ENCODE measurements at regions not wholly inside any gene's neighbourhood (a gene's known extent, or its start where the extent isn't known, plus 50 kb on each side); places are given as distances from the start of the nearest gene placed in this dataset.
"Not testable (repeated sequence)": the region's sequence is repeated elsewhere in the genome, so short reads cannot be mapped to it uniquely, and the experiment has no call there.

DNA sequence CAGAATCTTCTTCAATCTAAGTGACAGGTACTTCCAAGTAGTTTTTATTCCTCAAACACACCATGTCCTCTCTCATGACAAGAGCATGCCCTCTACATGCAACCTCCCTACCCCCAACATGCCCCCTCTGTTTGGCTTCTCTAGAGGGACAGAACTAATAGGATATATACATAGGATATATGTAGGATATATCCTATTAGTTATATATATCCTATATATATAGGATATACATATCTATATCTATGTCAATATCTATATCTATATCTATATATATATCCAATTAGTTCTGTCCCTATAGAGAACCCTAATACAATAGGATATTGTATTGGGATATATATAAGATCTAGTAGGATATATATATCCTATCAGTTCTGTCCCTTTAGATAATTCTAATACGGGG, 701.9 kb upstream of the MIR17HG start:
- no peak for DNase-seq (ENCODE audit: low read depth in 2 of 2)

DNA sequence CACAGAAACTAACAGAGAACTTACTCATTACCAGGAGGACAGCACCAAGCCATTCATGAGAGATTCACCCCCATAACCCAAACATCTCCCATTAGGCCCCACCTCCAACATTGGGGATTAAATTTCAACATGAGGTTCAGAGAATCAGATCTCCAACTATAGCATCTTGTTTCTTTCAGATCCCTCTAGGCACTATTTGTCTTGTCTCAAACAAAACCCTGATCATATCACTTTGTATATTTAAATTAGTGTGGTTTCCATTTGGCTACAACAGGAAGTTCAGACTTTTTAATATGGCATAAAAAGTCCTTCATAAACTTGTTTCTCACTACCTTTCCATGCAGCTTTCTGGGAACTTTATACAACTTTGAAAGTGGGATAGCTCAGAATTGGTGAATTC, 699.0 kb upstream of the MIR17HG start:
- no peak for DNase-seq (ENCODE audit: low read depth in 2 of 2)

DNA sequence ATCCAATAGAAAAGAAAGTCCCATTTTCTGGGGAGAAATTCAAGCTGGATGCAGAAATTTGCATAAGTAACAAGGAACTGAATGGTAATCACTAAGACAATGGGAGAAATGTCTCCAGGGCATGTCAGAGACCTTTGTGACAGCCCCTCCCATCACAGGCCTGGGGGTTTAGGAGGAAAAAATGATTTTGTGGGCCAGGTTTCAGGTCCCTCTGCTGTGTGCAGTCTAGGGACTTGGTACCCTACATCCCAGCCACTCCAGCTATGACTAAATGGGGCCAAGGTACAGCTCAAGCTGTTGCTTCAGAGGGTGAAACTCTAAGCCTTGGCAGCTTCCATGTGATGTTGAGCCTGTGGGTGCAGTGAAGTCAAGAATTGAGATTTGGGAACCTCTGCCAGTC, 695.5 kb upstream of the MIR17HG start:
- no peak for DNase-seq (ENCODE audit: low read depth in 2 of 2)

DNA sequence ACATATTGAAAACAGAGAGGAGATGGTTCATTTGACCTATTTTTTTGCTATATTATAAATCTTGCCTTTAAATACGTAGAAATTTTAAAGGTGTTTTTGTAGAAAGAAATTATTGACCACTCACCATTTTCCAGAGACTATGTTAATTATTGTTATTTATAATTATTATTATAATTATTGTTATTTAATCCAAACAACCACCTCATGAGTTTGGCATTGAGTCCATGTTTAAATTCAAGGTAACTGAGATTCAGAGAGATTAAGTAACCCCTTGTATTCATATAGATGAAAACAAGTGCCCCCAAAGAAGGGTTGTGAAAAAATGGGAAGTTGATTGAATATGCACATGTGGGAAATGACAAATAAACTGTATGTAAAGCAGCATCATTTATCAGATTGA, 692.5 kb upstream of the MIR17HG start:
- DNase-seq (ENCODE audit: low read depth in 2 of 2): no peak

DNA sequence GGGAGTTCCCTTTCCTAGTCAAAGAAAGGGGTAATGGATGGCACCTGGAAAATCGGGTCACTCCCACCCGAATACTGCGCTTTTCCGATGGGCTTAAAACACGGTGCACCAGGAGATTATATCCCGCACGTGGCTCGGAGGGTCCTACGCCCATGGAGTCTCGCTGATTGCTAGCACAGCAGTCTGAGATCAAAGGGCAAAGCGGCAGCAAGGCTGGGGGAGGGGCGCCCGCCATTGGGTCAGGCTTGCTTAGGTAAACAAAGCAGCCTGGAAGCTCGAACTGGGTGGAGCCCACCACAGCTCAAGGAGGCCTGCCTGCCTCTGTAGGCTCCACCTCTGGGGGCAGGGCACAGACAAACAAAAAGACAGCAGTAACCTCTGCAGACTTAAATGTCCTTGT, 683.3 kb upstream of the MIR17HG start:
- not testable (repeated sequence) for DNase-seq (ENCODE audit: low read depth in 2 of 2)

DNA sequence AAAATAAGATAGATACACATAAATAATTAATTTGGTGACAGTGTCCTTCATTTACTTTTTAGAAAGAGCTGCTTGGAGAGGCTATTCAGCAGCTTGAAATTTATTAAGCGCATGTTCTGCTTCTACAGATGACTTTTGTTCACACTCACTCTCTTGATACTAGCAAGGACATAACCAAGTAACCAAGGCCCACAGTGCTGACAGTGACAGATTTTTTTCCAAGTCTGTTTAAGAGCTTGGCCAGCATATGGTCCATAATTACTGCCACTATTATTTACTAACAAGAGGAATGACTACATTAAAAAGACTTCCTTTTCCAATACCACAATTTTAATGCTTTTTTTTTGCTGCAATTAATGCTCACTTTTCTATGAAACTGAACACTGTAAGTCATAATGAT, 673.7 kb upstream of the MIR17HG start:
- DNase-seq (ENCODE audit: low read depth in 2 of 2): no peak

DNA sequence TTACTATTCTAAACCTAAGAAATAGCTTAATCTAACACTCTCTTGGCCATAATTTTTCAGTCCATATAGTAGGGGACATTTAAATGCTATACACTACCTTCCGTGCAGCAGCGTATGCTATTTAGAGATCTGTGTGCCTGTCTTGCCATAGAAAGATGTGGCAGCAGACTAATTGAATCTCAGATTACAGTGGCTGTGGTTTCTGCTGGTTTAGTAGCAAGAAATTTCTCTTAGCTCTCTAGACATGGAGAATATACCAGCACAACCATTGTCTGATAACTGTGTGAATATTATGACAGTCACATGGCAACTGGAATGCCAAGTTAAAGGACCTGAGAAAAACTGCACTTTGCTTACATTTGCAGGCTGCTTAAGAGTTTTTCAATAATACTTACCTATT, 672.4 kb upstream of the MIR17HG start:
- DNase-seq (ENCODE audit: low read depth in 2 of 2): no peak

DNA sequence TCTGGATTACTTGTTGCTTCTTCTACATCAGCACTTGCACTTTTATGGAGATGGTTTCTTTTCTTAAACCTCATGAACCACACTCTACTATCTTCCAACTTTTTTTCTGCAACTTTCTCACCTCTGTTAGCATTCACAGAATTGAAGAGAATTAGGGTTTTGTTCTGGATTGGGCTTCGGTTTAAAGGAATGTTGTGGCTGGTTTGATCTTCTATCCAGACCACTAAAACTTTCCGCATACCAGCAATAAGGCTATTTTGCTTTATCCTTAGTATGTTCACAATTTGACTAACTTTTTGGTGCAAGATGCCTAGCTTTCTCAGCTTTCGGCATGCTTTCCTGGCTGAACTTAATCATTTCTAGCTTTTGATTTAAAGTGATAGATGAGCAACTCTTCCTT, 666.7 kb upstream of the MIR17HG start:
- no peak for DNase-seq (ENCODE audit: low read depth in 2 of 2)

DNA sequence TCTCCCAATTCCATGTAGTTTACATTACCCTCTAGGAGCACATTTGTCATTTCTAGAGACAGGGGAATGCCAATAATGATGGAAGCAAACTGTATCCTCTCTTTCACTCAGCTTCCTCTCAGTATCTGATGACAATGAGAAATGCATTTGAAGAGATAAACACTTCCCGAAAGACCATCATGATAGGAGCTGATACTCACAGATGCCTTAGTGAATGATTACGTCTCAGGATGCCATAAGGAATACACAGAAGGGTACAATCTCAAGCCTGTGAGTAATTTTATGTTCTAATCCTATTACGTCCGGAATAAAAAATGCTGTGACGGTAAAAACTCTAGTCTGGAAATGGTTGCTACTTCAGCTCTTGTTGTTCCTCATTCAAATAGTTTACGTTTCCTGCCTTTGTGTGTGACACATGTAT, 663.8 kb upstream of the MIR17HG start:
- DNase-seq (ENCODE audit: low read depth in 2 of 2): no peak

DNA sequence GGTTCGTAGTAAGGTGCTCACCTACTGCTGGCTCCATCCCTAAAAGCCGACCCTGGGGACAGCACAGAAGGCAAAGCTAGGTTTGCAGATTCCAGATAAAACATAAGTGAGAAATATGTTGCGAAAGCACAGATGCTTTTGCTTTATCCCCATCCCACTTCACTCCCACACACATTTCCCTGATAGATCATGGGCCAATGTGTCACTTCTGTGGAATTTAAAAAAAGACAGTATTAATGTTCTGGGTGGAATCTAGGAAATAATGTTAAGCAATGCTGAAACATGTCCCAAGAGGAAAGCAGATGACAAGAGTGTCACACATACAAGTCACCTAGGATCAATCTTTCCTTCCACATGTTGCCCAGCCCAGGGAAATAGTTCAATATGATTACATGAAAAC, 661.0 kb upstream of the MIR17HG start:
- DNase-seq (ENCODE audit: low read depth in 2 of 2): no peak

DNA sequence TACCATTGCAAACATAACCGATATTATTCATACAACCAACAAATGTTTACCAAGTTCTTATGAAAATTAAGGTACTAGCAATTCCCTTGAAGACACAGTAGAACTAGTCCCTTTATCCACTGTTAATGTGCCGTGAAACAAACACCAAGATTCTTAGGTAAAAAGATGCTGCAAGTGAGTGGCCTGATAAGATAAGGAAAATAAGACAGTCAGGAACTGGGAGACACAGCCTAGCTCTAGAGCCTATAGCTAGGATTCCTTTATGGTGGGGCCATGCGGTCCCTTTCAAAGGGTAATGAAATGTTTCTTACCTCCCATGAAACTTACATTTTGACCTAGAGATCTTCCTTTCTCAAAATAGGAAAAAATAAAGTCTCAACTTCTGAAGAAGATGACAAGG, 658.4 kb upstream of the MIR17HG start:
- DNase-seq (ENCODE audit: low read depth in 2 of 2): no peak

DNA sequence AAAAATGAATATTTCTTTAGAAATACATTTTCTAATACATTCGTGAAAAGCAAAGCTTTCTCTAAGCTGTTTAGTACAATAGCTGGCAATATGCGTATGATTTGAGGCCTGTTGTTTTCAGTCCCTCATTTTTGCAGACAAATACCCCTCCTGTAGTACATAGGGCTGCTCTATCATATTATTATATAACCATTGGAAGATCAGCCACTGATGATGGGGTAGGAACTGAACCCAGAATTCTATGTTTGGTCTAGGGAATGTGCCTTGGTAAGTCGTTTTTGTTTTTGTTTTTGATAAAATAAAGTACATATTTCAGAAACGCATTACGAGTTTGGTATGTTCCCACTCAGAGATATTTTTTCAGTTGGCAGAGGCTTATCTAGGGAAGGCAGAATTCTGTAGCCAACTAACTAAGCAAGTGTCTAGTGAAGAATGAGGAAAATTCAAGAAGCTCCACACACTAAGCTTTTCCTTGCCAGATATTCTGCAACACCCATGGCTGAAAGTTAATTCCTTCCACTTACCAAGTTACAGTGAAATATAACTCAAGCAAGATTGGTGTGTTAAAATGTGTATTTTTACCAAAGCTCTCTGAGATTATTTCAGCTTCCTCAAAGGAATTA, 656.9 kb upstream of the MIR17HG start:
- no peak for DNase-seq (ENCODE audit: low read depth in 2 of 2)

DNA sequence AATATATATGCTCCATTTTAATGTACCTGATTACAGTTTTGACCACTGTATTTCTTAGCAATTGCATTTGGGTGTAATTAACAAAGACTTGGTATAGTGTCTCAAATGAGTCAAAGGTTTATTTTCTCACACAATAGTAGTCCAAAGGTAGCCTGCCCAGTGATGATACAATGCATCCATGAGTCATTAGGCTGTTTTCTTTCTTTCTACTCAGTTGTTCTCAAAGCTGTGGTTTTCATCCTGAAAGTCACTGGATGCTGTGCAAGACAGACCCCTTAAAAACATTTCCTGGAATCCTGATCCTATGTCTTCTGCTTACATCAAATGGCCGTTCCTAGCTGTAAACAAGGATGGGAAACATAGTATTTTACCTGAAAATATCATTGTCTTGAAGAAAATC, 651.2 kb upstream of the MIR17HG start:
- DNase-seq (ENCODE audit: low read depth in 2 of 2): no peak

DNA sequence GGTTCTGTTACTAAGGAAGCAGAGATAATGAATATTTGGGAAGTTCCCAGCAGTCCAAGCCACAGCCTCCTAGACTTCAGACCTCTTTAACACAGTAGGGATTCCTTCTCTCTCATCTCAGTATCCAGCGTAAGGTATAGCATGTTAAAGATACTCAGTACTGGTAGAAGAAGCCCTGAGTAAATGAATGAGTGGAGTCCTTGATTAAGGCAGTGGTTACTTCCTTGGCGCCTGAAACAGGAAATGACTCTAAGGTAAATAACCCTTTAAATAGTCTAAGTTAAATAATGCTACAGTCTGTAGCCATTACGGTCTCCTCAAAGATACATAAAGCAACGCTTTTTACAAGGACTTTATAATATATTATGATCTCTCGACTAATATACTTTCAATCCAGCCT, 650.8 kb upstream of the MIR17HG start:
- no peak for DNase-seq (ENCODE audit: low read depth in 2 of 2)

DNA sequence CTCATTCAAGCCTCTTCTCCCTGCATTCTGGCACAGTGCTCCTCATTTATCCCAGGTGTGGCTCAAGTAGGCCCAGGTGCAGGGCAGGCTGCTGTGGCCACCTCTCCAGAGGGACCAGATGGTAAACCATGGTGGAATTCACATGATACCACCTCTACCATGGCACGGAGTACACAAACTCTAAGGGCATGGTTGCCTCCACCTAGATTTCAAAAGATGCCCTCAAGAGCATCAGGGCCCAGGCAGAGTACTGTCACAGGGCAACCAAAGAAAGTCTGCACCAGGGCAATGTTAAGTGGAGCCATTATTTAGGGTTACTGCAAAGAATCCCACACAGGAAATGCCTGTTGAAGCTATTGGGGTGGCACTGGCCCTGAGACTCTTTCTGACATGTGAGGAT, 647.1 kb upstream of the MIR17HG start:
- DNase-seq (ENCODE audit: low read depth in 2 of 2): no peak

DNA sequence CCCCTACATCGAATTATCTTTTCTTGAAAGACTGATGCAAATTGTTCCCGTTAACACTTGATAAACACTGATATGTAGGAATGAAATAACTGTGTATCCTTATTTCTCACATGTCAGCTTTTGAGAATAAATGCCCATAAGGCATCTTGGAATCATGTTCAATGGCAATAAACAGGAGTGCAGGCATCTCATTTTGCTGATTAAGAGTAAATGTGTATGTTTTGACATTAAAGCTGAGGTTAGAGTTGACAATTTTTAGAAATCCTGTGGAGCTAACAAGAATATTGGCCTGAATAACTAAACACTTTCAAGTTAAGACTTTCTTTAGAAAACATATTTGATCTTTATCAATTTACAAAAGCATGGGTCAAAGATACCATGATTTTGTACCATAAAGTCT, 646.2 kb upstream of the MIR17HG start:
- no peak for DNase-seq (ENCODE audit: low read depth in 2 of 2)

DNA sequence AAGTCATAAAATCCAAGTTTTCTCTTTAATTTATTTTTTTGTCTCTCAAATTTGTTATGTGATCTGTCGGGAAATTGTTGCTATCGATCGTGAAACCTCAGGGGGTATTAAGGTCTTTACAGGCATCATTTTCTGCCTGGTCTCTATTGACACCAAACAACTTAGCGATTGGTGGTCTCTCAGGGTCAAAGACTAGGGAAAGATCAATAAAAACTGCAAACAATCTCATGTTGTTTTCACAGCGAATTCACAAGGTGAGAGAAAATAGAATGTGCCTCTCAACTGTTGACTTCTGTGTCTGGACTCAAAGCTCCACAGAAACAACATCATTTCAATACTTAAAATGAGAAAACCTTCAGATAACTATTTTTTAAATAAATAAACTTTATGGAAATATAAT, 645.4 kb upstream of the MIR17HG start:
- DNase-seq (ENCODE audit: low read depth in 2 of 2): no peak

DNA sequence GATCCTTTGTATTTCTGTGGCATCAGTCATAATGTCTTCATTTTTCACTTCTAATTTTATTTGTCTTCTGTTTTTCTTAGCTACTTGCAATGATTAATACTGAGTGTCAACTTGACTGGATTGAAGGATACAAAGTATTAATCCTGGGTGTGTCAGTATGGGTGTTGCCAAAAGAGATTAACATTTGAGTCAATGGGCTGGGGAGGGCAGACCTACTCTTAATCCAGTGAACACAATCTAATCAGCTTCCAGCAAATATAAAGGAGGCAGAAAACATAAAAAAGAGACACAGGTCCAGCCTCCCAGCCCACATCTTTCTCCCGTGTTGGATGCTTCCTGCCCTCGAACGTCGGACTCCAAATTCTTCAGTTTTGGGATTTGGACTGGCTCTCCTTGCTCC, 640.9 kb upstream of the MIR17HG start:
- DNase-seq (ENCODE audit: low read depth in 2 of 2): no peak

DNA sequence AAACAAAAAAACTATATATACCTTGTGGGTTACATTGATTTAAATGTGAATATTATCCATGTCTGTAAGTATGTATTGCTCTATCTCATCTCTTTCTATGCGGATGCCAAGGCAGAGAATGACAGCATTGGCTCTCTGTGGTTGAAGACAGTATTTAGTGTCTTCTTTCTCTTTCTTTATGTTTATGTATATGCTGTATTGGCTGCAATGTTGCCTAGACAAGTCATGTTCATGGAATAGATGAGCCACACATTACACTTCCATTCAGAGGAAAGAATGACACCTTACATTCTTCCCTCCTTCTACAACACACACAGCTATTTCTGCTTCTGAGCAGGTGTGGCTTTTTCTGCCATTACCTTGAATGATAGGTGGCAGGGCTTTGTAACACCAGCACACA, 639.4 kb upstream of the MIR17HG start:
- no peak for DNase-seq (ENCODE audit: low read depth in 2 of 2)

DNA sequence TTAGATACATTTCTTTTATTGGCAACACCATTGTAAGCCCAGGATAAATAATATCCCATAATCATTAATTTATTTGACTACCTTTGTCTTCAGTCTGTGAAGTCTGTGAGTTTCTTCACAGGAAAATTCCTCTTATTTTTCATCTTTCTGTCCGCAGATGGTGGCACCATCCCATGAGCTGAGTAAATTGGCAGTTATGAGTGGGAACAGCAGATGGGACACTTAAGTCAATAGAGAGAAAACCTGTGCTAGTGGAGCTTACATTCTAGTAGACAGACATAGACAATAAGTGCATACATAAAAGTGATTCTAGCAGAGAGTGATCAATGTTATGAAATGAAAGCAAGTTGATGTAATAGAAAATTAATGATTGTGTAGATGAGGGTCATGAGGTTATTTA, 638.2 kb upstream of the MIR17HG start:
- DNase-seq (ENCODE audit: low read depth in 2 of 2): no peak

DNA sequence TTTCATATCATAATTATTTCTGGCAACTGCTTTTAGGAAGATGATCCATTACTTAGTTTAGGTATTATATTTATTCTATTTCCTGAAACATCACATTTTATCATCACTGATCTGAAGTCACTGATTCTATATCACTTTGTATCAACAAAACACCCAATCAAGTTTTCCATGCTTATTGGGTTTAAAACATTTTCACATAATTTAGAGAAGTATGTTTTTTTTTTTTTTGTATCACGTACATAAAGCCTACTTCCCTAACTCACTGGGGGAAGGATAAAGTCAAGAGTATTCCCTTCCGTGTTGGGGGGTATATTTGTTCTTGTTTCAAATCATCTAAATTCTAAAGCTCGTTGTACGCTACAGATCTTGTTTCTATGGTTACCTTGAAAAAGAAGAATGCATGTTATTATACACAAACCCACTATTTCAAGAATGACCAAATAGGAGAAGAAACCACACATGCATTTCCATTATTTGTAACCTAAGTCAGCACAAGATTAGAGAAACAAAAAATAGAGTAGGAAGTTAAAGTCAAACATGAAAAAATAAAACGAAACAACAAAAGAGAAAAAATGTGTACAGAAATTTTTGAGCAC, 637.2 kb upstream of the MIR17HG start:
- no peak for DNase-seq (ENCODE audit: low read depth in 2 of 2)

DNA sequence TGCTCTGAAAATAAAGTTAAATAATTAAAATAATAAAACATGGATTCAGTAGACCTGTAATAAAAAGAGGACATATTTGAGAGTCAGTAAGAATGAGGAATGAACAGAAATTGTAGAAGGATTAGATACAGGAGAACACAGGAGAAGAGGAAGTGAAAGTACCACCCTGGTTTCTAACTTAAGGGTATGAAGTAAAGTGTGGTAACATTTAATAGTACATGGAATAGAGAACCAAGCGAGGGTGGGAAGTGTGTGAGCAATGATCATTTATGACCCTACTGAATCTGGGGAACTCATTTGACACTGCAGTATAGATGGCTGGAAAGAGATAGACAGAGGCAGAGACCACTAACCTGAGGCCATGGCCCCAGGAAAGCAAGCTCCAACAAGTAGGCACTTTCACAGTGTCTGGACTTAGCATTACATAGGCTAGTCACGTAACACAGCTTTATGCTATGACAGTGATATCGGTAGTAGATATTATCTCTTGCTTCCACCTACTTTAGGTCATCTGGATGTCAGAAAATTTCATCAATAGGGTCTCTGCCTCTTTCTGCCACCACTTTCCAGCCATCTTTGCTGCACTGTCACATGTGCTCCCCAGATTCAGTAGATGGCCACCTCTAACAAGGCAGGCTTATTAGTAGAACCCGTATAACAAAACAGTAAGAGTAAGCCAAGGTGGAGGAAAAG, 633.9 kb upstream of the MIR17HG start:
- no peak for DNase-seq (ENCODE audit: low read depth in 2 of 2)

DNA sequence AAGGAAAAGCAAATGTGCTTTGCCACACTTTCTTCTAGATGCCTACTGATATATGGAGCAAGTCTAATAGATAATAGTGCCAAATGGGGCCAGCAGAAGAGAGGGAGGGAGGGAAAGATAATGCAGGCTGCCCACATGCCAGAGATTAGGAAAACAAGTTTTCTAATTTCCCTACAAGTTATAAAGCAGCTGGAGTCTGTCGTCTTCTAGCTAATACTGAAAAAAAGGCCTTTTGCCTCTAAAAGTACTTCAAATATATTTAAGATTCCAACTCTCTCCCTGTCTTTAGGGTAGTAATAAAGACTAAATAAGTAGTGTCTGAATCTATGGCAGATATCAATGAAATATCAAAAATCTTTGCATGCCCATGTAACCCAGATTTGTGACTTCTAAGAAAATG, 632.0 kb upstream of the MIR17HG start:
- no peak for DNase-seq (ENCODE audit: low read depth in 2 of 2)

Measured in activated CD4-positive, alpha-beta T cell treated with anti-CD3 and anti-CD28 coated beads for 24 hours (primary cell).